ENCODE measurements at regions not wholly inside any gene's neighbourhood (a gene's known extent, or its start where the extent isn't known, plus 50 kb on each side); places are given as distances from the start of the nearest gene placed in this dataset.

DNA sequence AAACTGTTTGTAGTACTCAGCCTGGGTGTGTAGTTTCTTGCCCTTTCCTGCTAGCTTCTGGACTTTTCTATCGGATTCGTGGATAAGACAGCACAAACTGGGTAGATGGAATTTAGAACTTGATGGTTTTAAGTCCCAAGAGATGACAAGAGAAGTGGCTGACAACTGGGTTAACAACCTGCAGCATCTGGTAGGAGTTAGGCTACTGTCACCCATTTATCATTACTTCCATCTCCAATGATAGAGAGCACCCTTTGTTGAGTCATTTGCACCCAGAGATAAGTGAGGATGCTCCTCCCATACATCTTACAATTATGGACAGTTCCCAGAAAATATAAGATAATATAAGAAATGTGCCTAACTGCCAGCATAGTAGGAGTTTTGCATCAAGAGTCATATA, 50.2 kb upstream of the FLRT2 start (continued):
- TF ChIP-seq FOXK1 (CRISPR knock-in tag; IDR thresholded peaks at IDR 0.05): no peak
- TF ChIP-seq ZBTB21 (CRISPR knock-in tag; IDR thresholded peaks at IDR 0.05; ENCODE audit: borderline replicate concordance): no peak
- no peak for TF ChIP-seq CREB1 (CRISPR knock-in tag; IDR thresholded peaks at IDR 0.05)
- TF ChIP-seq NFE2L1 (CRISPR knock-in tag; IDR thresholded peaks at IDR 0.05): no peak
- TF ChIP-seq NR3C1 (CRISPR knock-in tag; conservative IDR thresholded peaks at IDR 0.05; ENCODE audit: low read depth): no peak

All from WTC11 (cell line).